Neural progenitor cell (in vitro differentiated cells): ENCODE measurements at regions not wholly inside any gene's neighbourhood (a gene's known extent, or its start where the extent isn't known, plus 50 kb on each side); places are given as distances from the start of the nearest gene placed in this dataset.

Experiments
- DNase-seq: peaks from one replicate; pipeline ENCODE4 v3.0.0-alpha.2; 2016; ENCODE audit warnings: low spot score
- H2AFZ ChIP-seq: fragments of 200-600 bp; sonication (generic); replicated peaks from 2 replicates; pipeline ENCODE4 v1.6.1; 2016; ENCODE audit warnings: antibody characterized with exemption
- H3F3A ChIP-seq: fragments of 200-600 bp; sonication (generic); 2 replicates; pipeline ENCODE4 v1.6.1; 2016; ENCODE audit warnings: antibody characterized with exemption, low read depth
- H3K27ac ChIP-seq: fragments of 200-600 bp; sonication (generic); 2 replicates; pipeline ENCODE4 v1.5.1; 2016; ENCODE audit warnings: mild to moderate bottlenecking
- H3K27me3 ChIP-seq: fragments of 200-600 bp; sonication (generic); 2 replicates; pipeline ENCODE4 v1.6.1; 2016; ENCODE audit warnings: mild to moderate bottlenecking, moderate library complexity
- H3K36me3 ChIP-seq: fragments of 200-600 bp; sonication (generic); 2 replicates; pipeline ENCODE4 v1.5.1; 2016
- H3K4me1 ChIP-seq: fragments of 200-600 bp; sonication (generic); 2 replicates; pipeline ENCODE4 v1.6.1; 2016; ENCODE audit warnings: mixed run types
- H3K4me2 ChIP-seq: fragments of 200-600 bp; sonication (generic); 2 replicates; pipeline ENCODE4 v1.6.1; 2016
- H3K4me3 ChIP-seq: fragments of 200-600 bp; sonication (generic); 2 replicates; pipeline ENCODE4 v1.5.1; 2016
- H3K79me2 ChIP-seq: fragments of 200-600 bp; sonication (generic); 2 replicates; pipeline ENCODE4 v1.6.1; 2016; ENCODE audit warnings: low read depth
- H3K9ac ChIP-seq: fragments of 200-600 bp; sonication (generic); 2 replicates; pipeline ENCODE4 v1.6.1; 2016
- H3K9me3 ChIP-seq: fragments of 200-600 bp; sonication (generic); 2 replicates; pipeline ENCODE4 v1.5.1; 2016; ENCODE audit warnings: low read depth
- H4K20me1 ChIP-seq: fragments of 200-600 bp; sonication (generic); 2 replicates; pipeline ENCODE4 v1.6.1; 2016; ENCODE audit warnings: low read depth
- H3K27ac Mint-ChIP-seq: 3 replicates; pipeline ENCODE4 v1.8.0; 2021; ENCODE audit warnings: mixed read lengths
- H3K27me3 Mint-ChIP-seq: 2 replicates; pipeline ENCODE4 v1.8.0; 2022; ENCODE audit warnings: low read depth, mild to moderate bottlenecking, inconsistent platforms, moderate library complexity, mixed read lengths; ENCODE audit not compliant: insufficient read depth
- H3K36me3 Mint-ChIP-seq: 3 replicates; pipeline ENCODE4 v1.8.0; 2021; ENCODE audit warnings: mixed read lengths
- H3K4me1 Mint-ChIP-seq: 3 replicates; pipeline ENCODE4 v1.8.0; 2021; ENCODE audit warnings: mixed read lengths
- H3K4me3 Mint-ChIP-seq: 3 replicates; pipeline ENCODE4 v1.8.0; 2021; ENCODE audit warnings: mild to moderate bottlenecking, moderate library complexity, mixed read lengths
- H3K9me3 Mint-ChIP-seq: 3 replicates; pipeline ENCODE4 v1.8.0; 2020; ENCODE audit warnings: mixed read lengths
- EZH2 ChIP-seq: fragments of 200-600 bp; sonication (generic); IDR thresholded peaks from 2 replicates; pipeline ENCODE4 v1.6.1; 2017; ENCODE audit warnings: antibody characterized with exemption, mild to moderate bottlenecking, moderate library complexity
- EZH2phosphoT487 ChIP-seq: fragments of 200-600 bp; sonication (generic); IDR thresholded peaks from 2 replicates; pipeline ENCODE4 v1.6.1; 2017; ENCODE audit warnings: antibody characterized with exemption
- TF ChIP-seq, protein P1 (sequence below): fragments of 200-600 bp; sonication (generic); IDR thresholded peaks from 2 replicates; pipeline ENCODE4 v1.5.1; 2017; ENCODE audit warnings: antibody characterized with exemption, mild to moderate bottlenecking

DNA sequence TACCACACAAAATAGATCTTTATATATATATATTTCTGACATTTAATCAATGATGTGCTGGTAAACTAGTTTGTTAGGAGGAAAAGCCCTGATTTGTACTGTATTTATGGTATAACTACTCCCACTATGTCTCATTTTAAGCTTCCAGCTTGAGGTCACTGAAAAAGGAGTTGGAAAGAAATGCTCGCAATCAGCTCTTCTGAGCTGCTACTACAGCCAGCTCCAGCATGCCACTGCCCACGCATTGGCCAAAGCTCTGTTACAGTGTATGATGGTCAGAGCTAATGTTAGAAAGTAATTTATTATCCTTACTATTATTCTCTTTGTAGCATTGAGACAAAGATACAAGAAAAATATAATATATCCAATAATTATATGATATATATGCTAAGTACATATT is 55.0 kb upstream of the PCED1B start:
- H3K27me3 Mint-ChIP-seq, result peaks cover 2% of the 10 kb centered on the region
- Histone ChIP-seq H3K27me3 (no peaks in the 10 kb centered on the region), H3F3A (no peaks in the 10 kb centered on the region), H3K79me2 (no peaks in the 10 kb centered on the region), H3K4me1 (no peaks in the 10 kb centered on the region), H3K36me3 (no peaks in the 10 kb centered on the region), H4K20me1 (no peaks in the 10 kb centered on the region), H2AFZ (no peak overlapping the region), H3K4me3 (no peak overlapping the region), H3K9ac (no peak overlapping the region), H3K9me3 (no peaks in the 10 kb centered on the region), H3K4me2 (no peak overlapping the region), H3K27ac (no peak overlapping the region)
- no peaks in the 10 kb centered on the region for H3K4me1 Mint-ChIP-seq
- DNase-seq, result no peak
- TF ChIP-seq, protein P1, sequence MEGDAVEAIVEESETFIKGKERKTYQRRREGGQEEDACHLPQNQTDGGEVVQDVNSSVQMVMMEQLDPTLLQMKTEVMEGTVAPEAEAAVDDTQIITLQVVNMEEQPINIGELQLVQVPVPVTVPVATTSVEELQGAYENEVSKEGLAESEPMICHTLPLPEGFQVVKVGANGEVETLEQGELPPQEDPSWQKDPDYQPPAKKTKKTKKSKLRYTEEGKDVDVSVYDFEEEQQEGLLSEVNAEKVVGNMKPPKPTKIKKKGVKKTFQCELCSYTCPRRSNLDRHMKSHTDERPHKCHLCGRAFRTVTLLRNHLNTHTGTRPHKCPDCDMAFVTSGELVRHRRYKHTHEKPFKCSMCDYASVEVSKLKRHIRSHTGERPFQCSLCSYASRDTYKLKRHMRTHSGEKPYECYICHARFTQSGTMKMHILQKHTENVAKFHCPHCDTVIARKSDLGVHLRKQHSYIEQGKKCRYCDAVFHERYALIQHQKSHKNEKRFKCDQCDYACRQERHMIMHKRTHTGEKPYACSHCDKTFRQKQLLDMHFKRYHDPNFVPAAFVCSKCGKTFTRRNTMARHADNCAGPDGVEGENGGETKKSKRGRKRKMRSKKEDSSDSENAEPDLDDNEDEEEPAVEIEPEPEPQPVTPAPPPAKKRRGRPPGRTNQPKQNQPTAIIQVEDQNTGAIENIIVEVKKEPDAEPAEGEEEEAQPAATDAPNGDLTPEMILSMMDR, result no peak
- TF ChIP-seq EZH2phosphoT487 (no peak), EZH2 (no peak)
- no peak overlapping the region for H3K4me3 Mint-ChIP-seq
- H3K36me3 Mint-ChIP-seq, result no peaks in the 10 kb centered on the region
- H3K27ac Mint-ChIP-seq, result no peak overlapping the region
- no peaks in the 10 kb centered on the region for H3K9me3 Mint-ChIP-seq

DNA sequence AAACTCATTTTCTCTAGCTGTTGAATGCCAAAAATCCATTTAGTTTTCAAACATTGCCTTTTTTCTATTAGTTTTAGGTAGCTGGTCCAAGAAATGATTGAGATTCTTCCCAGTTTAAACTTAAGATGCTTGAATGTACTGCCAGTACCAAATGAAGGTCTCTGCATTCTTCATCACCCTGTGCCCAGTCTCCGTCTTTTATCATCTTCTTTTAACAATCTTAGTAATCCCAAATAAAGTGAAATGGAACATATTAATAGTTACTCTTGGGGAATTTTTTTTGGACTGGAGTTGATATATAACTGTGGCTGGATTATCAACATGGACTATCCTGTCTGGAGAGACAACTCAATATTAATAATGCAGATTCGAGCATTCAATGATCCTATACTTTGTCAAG is 54.1 kb upstream of the PCED1B start:
- Mint-ChIP-seq H3K9me3 (no peaks in the 10 kb centered on the region), H3K4me1 (no peaks in the 10 kb centered on the region), H3K27ac (no peak overlapping the region), H3K36me3 (no peaks in the 10 kb centered on the region), H3K27me3 (no peaks in the 10 kb centered on the region), H3K4me3 (no peak overlapping the region)
- no peak overlapping the region for H3K4me2 ChIP-seq
- H3K9ac ChIP-seq, result no peak overlapping the region
- H3K27me3 ChIP-seq, result no peaks in the 10 kb centered on the region
- H4K20me1 ChIP-seq, result no peaks in the 10 kb centered on the region
- H3K4me3 ChIP-seq, result no peak overlapping the region
- H3F3A ChIP-seq, result no peaks in the 10 kb centered on the region
- H3K36me3 ChIP-seq, result no peaks in the 10 kb centered on the region
- no peaks in the 10 kb centered on the region for H3K79me2 ChIP-seq
- TF ChIP-seq, protein P1, result no peak
- TF ChIP-seq EZH2 (no peak), EZH2phosphoT487 (no peak)
- no peaks in the 10 kb centered on the region for H3K9me3 ChIP-seq
- H3K27ac ChIP-seq, result no peak overlapping the region
- DNase-seq, result no peak
- H3K4me1 ChIP-seq, result no peaks in the 10 kb centered on the region
- H2AFZ ChIP-seq, result no peak overlapping the region

DNA sequence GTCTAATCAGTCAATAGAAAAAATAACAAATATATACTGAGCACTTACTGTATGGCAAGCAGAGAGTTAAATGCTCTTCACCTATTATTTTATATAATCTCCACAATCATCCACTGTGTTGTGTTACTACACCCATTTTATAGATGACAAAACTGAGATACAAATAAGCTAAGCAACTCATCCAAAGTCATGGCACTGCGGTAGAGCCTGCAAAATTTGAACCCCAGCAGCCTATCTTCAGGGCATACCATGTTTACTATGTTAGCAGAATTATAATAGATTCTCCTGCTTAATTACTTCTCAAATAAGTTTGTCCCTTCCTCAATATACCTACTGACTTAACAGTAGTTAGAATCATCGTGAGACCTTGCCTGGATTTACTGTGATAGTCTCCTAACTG is 53.6 kb upstream of the PCED1B start:
- TF ChIP-seq EZH2 (no peak), EZH2phosphoT487 (no peak)
- TF ChIP-seq, protein P1, result no peak
- Histone ChIP-seq H3K36me3 (no peaks in the 10 kb centered on the region), H3F3A (no peaks in the 10 kb centered on the region), H3K27ac (no peak overlapping the region), H3K4me3 (no peak overlapping the region), H2AFZ (no peak overlapping the region), H3K27me3 (no peaks in the 10 kb centered on the region), H3K4me2 (no peak overlapping the region), H4K20me1 (no peaks in the 10 kb centered on the region), H3K79me2 (no peaks in the 10 kb centered on the region), H3K9me3 (no peaks in the 10 kb centered on the region), H3K9ac (no peak overlapping the region), H3K4me1 (no peaks in the 10 kb centered on the region)
- Mint-ChIP-seq H3K9me3 (no peaks in the 10 kb centered on the region), H3K27ac (no peak overlapping the region), H3K4me1 (no peaks in the 10 kb centered on the region), H3K36me3 (no peaks in the 10 kb centered on the region), H3K27me3 (no peaks in the 10 kb centered on the region), H3K4me3 (no peak overlapping the region)
- DNase-seq, result no peak

DNA sequence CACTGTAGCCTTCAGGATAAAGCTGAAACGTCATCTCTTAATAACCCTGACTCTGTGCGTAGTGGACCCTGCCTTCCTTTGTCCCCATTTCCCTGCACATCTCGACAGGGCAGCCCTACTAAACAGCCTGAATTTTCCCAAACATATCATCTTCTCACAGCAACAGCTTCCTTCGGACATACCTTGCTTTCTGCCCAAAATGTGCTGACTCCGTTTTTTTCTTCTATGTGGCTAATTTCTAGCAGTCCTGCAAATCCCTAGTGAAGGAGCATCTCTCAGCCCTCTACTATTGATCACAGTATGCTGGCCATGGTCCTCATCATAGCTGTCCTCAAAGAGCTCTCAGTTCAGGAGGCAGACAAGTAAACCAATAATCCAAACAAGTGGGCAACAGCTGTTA is 53.1 kb upstream of the PCED1B start:
- H3F3A ChIP-seq, result no peaks in the 10 kb centered on the region
- H3K36me3 ChIP-seq, result no peaks in the 10 kb centered on the region
- Mint-ChIP-seq H3K27me3 (no peaks in the 10 kb centered on the region), H3K27ac (no peak overlapping the region), H3K4me3 (no peak overlapping the region), H3K9me3 (no peaks in the 10 kb centered on the region), H3K4me1 (no peaks in the 10 kb centered on the region), H3K36me3 (no peaks in the 10 kb centered on the region)
- no peaks in the 10 kb centered on the region for H3K9me3 ChIP-seq
- H2AFZ ChIP-seq, result no peak overlapping the region
- H3K9ac ChIP-seq, result no peak overlapping the region
- TF ChIP-seq, protein P1, result no peak
- TF ChIP-seq EZH2phosphoT487, result no peak
- TF ChIP-seq EZH2, result no peak
- H3K79me2 ChIP-seq, result no peaks in the 10 kb centered on the region
- H3K27ac ChIP-seq, result no peak overlapping the region
- DNase-seq, result no peak
- no peaks in the 10 kb centered on the region for H3K27me3 ChIP-seq
- H3K4me3 ChIP-seq, result no peak overlapping the region
- no peaks in the 10 kb centered on the region for H3K4me1 ChIP-seq
- H4K20me1 ChIP-seq, result no peaks in the 10 kb centered on the region
- no peak overlapping the region for H3K4me2 ChIP-seq
